ENCODE measurements at regions not wholly inside any gene's neighbourhood (a gene's known extent, or its start where the extent isn't known, plus 50 kb on each side); places are given as distances from the start of the nearest gene placed in this dataset.

- no peak for TF ChIP-seq CTCF (IDR thresholded peaks at IDR 0.05)
- no peak for TF ChIP-seq POLR2AphosphoS5 (IDR thresholded peaks at IDR 0.05)
- TF ChIP-seq EP300 (IDR thresholded peaks at IDR 0.05): no peak
These were observed 471.8 kb upstream of the MAN1A1 start for GRCh38 chr6:119821380-119821779.

All from sigmoid colon (tissue), 4 donors.